BE2C (cell line): ENCODE measurements at regions not wholly inside any gene's neighbourhood (a gene's known extent, or its start where the extent isn't known, plus 50 kb on each side); places are given as distances from the start of the nearest gene placed in this dataset.

Experiments
- DNase-seq: peaks from one replicate; pipeline ENCODE4 v3.0.0-alpha.2; 2020
- H3K27me3 ChIP-seq: fragments of 250-450 bp; sonication (Bioruptor Pico); 2 replicates; pipeline ENCODE4 v1.5.1; 2020; ENCODE audit warnings: mild to moderate bottlenecking
- H3K36me3 ChIP-seq: fragments of 250-450 bp; sonication (Bioruptor Pico); 2 replicates; pipeline ENCODE4 v1.5.1; 2020; ENCODE audit warnings: mild to moderate bottlenecking
- H3K4me1 ChIP-seq: fragments of 250-450 bp; sonication (Bioruptor Pico); 2 replicates; pipeline ENCODE4 v1.5.1; 2020
- H3K4me3 ChIP-seq: 2 replicates; pipeline ENCODE4 v1.5.1; 2011; ENCODE audit warnings: low read depth, low read length
- H3K9me3 ChIP-seq: fragments of 250-450 bp; sonication (Bioruptor Pico); 2 replicates; pipeline ENCODE4 v1.5.1; 2020
- TF ChIP-seq, protein P1 (sequence below): IDR thresholded peaks from 2 replicates; pipeline ENCODE4 v1.5.1; 2012; ENCODE audit warnings: mild to moderate bottlenecking, low read depth, low read length

DNA sequence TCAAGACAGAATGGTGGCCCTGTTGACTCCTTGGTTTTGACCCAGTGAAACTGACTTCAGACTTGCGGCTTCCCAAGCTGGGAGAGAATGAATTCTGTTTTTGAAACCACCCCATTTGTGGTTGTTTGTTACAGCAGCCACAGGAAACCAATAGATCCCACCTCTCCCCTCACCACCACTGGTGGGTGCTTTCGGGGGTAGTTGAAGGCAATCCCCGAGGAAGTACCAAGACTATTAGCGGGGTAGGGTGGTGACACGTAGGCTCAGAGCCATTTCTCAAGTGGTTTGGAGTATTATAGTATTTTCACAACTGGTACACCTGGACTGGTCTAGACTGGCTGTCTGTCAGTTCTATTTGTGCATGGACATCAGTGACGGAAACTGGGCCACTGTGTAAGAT lies 189.1 kb upstream of the RBPJ start:
- Histone ChIP-seq H3K27me3 (no peaks in the 10 kb centered on the region), H3K4me1 (no peaks in the 10 kb centered on the region), H3K36me3 (no peaks in the 10 kb centered on the region), H3K9me3 (no peaks in the 10 kb centered on the region), H3K4me3 (no peak overlapping the region)
- TF ChIP-seq, protein P1, sequence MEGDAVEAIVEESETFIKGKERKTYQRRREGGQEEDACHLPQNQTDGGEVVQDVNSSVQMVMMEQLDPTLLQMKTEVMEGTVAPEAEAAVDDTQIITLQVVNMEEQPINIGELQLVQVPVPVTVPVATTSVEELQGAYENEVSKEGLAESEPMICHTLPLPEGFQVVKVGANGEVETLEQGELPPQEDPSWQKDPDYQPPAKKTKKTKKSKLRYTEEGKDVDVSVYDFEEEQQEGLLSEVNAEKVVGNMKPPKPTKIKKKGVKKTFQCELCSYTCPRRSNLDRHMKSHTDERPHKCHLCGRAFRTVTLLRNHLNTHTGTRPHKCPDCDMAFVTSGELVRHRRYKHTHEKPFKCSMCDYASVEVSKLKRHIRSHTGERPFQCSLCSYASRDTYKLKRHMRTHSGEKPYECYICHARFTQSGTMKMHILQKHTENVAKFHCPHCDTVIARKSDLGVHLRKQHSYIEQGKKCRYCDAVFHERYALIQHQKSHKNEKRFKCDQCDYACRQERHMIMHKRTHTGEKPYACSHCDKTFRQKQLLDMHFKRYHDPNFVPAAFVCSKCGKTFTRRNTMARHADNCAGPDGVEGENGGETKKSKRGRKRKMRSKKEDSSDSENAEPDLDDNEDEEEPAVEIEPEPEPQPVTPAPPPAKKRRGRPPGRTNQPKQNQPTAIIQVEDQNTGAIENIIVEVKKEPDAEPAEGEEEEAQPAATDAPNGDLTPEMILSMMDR = no peak
- DNase-seq = no peak

DNA sequence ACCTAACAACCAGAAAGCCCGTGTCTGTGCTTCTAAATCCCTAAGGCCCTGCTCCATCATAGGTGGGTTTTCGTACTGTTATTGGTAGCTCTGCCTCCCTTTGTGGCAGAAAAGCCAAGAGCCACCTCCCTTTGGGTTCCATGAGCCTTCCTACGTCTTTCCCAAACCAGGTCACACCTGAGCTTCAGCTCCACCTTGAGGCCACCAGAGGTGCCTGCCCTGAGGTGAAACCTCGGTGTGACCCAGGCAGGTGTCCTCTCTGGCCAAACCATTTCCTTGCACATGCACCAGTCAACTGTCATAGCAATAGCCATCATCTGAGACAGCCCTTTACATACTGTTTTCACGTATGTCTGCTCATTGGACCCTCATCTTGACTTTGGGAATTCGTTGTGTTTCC lies 188.0 kb upstream of the RBPJ start:
- Histone ChIP-seq H3K4me3 (no peak overlapping the region), H3K27me3 (no peaks in the 10 kb centered on the region), H3K9me3 (no peaks in the 10 kb centered on the region), H3K4me1 (no peaks in the 10 kb centered on the region), H3K36me3 (no peaks in the 10 kb centered on the region)
- TF ChIP-seq, protein P1 = no peak
- DNase-seq = no peak

DNA sequence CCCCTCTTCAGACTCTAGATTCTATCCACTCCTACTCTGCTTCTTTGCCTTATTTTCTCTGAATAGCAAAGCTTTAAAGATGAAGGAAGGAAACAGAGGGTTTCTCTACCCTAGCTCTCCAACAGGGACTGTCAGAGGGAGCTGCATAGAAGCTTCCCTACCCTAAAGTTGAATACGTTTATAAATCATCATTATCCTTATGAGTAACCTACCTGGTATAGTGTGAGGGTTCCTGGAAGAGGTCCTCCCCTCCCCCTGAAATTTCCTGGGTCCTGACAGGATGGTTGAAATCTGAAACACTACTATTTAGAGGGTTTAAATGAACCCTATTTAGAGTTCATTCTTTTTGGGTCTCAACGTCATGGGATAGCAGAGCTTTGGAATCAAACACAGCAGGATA lies 187.0 kb upstream of the RBPJ start:
- no peak overlapping the region for H3K4me3 ChIP-seq
- no peaks in the 10 kb centered on the region for H3K27me3 ChIP-seq
- TF ChIP-seq, protein P1 = no peak
- no peak for DNase-seq
- H3K4me1 ChIP-seq = no peaks in the 10 kb centered on the region
- no peaks in the 10 kb centered on the region for H3K36me3 ChIP-seq
- H3K9me3 ChIP-seq = no peaks in the 10 kb centered on the region

DNA sequence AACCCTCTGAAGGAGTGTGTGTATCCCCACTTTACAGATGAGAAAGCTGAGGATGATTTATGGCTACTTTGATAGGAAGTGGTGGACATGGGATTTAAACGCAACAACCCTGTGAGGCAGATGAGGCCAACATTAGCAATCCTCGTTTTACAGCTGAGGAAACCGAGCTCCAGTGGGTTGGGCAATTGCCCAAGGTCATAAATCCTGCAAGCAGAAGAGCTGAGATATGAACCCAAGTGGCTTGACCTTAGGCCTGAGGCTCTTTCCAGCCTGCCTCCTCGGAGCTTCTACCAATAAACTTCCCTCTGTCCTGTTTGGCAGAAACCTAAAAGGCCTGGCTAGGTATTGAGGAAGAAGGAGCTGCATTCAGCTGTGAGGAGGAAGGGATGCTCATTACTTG lies 185.5 kb upstream of the RBPJ start:
- no peak overlapping the region for H3K4me3 ChIP-seq
- H3K4me1 ChIP-seq = no peaks in the 10 kb centered on the region
- no peaks in the 10 kb centered on the region for H3K27me3 ChIP-seq
- no peaks in the 10 kb centered on the region for H3K36me3 ChIP-seq
- TF ChIP-seq, protein P1 = no peak
- no peaks in the 10 kb centered on the region for H3K9me3 ChIP-seq
- DNase-seq = no peak

DNA sequence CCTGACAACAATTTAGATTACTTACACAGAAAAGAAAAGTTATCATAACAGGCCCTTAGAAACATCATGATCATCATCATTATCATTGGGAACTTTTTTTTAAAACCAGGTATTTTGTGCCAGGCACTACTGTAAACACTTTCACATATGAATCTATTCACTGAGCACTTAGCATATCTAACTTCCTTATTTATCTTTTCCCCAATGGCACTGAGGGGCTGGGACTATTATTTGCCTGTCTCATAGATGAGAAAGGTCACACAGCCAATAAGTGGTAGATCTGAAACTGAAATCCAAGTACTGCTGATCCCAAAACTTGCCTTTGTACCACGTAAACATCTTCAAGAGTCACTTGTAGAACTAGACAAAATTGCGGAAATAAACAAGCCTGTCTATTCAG lies 184.2 kb upstream of the RBPJ start:
- Histone ChIP-seq H3K4me3 (no peak overlapping the region), H3K36me3 (no peaks in the 10 kb centered on the region), H3K4me1 (no peaks in the 10 kb centered on the region), H3K9me3 (no peaks in the 10 kb centered on the region), H3K27me3 (no peaks in the 10 kb centered on the region)
- TF ChIP-seq, protein P1 = no peak
- DNase-seq = no peak

DNA sequence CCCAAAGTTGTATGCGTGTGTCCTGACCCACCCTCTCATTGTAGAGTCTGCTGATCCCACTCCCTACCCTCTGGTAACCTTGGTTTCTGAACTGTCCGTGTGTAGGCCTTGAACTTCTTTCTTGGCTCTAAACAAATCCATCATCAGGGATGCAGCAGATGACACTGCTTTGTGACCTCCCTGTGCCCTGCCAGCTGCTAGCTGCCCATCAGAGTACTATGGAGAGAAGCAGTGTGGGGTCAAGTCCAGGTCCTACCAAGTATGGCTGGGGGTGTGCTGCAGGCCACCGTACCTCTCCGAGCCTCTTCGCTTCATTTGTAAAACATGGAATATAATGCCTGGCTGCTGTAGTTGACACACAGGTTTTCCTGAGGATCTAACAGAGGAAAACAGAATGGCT lies 183.5 kb upstream of the RBPJ start:
- no peaks in the 10 kb centered on the region for H3K36me3 ChIP-seq
- TF ChIP-seq, protein P1 = no peak
- no peak overlapping the region for H3K4me3 ChIP-seq
- H3K9me3 ChIP-seq = no peaks in the 10 kb centered on the region
- no peak for DNase-seq
- H3K4me1 ChIP-seq = no peaks in the 10 kb centered on the region
- no peaks in the 10 kb centered on the region for H3K27me3 ChIP-seq
